ENCODE measurements at regions not wholly inside any gene's neighbourhood (a gene's known extent, or its start where the extent isn't known, plus 50 kb on each side); places are given as distances from the start of the nearest gene placed in this dataset.
A peak's percentile ranks its signal among the peaks of the same experiment; 100 is the strongest.

DNA sequence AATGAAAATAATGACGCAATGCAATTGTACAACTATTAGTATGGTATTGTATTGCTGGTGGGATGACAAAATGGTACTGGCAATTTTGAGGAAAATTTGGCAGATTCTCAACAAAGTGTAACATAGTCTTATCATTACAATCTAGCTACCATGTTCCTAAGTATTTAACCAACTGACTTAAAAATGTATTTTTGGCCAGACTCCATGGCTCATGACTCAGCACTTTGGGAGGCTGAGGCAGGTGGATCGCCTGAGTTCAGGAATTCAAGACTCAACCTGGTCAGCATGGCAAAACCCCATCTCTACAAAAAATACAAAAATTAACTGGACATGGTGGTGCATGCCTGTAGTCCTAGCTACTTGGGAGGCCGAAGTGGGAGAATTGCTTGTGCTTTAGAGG is 1409.5 kb downstream of the AACS start:
- peaks cover 0 to 3% of the 10 kb centered on the region in 2 donors for H3K9me3 ChIP-seq (ENCODE audit: control insufficient read depth in 2 of 2, insufficient read depth in 1 of 2, low read depth in 1 of 2, low read length in 1 of 2)
- H3K27ac ChIP-seq (ENCODE audit: low read depth in 2 of 2, low read length in 1 of 2): no peak overlapping the region
- 88 to 91% methylated on average over 3 of the region's 3 CpGs for WGBS, 2 donors
- no peaks in the 10 kb centered on the region for H3K27me3 ChIP-seq (ENCODE audit: control insufficient read depth in 1 of 2, insufficient read depth in 2 of 2, low read length in 2 of 2)
- H3K36me3 ChIP-seq (ENCODE audit: control insufficient read depth in 2 of 2, insufficient read depth in 2 of 2, low read length in 1 of 2): no peaks in the 10 kb centered on the region
- no peak overlapping the region for H3K4me3 ChIP-seq (ENCODE audit: low read depth in 1 of 2, low read length in 2 of 2)
- H3K4me1 ChIP-seq (ENCODE audit: control insufficient read depth in 2 of 2, insufficient read depth in 2 of 2, low read length in 1 of 2): no peaks in the 10 kb centered on the region

DNA sequence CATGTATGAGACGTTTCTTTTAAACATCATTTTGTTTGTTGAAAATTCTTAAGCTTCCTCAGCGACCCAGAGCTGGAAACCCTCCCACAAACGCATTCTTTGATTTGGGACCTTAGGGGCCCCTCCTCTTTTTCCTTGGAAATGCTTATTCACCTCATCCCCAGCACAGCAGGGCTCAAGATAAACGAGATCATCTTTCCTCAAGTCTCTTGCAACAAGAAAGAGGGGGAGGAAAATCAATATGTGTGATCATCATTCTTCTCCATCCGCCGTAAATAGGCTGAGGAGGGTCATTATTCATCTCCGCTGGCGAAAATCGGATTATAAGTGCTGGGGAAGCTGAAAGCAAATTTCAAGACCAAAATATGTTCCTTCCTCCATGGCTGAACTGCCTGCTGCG is 1415.2 kb downstream of the AACS start:
- no peak overlapping the region for H3K4me3 ChIP-seq (ENCODE audit: low read depth in 1 of 2, low read length in 2 of 2)
- no peaks in the 10 kb centered on the region for H3K4me1 ChIP-seq (ENCODE audit: control insufficient read depth in 2 of 2, insufficient read depth in 2 of 2, low read length in 1 of 2)
- WGBS, 2 donors: 54 to 66% methylated on average over 10 of the region's 10 CpGs
- H3K36me3 ChIP-seq (ENCODE audit: control insufficient read depth in 2 of 2, insufficient read depth in 2 of 2, low read length in 1 of 2): no peaks in the 10 kb centered on the region
- H3K27me3 ChIP-seq (ENCODE audit: control insufficient read depth in 1 of 2, insufficient read depth in 2 of 2, low read length in 2 of 2): no peaks in the 10 kb centered on the region
- peaks cover 0 to 3% of the 10 kb centered on the region in 2 donors for H3K9me3 ChIP-seq (ENCODE audit: control insufficient read depth in 2 of 2, insufficient read depth in 1 of 2, low read depth in 1 of 2, low read length in 1 of 2)
- no peak overlapping the region for H3K27ac ChIP-seq (ENCODE audit: low read depth in 2 of 2, low read length in 1 of 2)

DNA sequence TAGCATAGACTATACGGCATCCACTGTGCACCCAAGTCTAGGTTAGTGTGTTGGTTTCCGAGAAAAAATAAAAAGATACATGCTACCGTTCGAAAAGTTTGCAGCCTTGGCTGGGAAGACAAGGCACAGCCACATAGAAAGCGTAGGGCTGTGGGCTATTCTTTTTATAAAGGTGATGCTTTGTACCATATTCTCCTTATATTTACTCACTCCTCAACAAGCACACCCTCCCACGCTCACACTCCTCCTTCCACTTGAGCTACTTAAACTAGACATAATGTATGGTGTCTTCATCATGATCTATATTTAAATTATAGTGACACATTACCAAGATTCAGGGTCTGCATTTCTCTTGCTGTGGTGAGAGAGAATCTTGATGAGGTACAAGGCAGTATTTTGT is 1416.5 kb downstream of the AACS start:
- Histone ChIP-seq H3K4me3 (ENCODE audit: low read depth in 1 of 2, low read length in 2 of 2) (no peak overlapping the region), H3K4me1 (ENCODE audit: control insufficient read depth in 2 of 2, insufficient read depth in 2 of 2, low read length in 1 of 2) (no peaks in the 10 kb centered on the region), H3K36me3 (ENCODE audit: control insufficient read depth in 2 of 2, insufficient read depth in 2 of 2, low read length in 1 of 2) (no peaks in the 10 kb centered on the region), H3K27ac (ENCODE audit: low read depth in 2 of 2, low read length in 1 of 2) (no peak overlapping the region), H3K27me3 (ENCODE audit: control insufficient read depth in 1 of 2, insufficient read depth in 2 of 2, low read length in 2 of 2) (no peaks in the 10 kb centered on the region), H3K9me3 (ENCODE audit: control insufficient read depth in 2 of 2, insufficient read depth in 1 of 2, low read depth in 1 of 2, low read length in 1 of 2) (peaks cover 0 to 3% of the 10 kb centered on the region in 2 donors)
- 91 to 94% methylated on average over 6 of the region's 6 CpGs for WGBS, 2 donors

DNA sequence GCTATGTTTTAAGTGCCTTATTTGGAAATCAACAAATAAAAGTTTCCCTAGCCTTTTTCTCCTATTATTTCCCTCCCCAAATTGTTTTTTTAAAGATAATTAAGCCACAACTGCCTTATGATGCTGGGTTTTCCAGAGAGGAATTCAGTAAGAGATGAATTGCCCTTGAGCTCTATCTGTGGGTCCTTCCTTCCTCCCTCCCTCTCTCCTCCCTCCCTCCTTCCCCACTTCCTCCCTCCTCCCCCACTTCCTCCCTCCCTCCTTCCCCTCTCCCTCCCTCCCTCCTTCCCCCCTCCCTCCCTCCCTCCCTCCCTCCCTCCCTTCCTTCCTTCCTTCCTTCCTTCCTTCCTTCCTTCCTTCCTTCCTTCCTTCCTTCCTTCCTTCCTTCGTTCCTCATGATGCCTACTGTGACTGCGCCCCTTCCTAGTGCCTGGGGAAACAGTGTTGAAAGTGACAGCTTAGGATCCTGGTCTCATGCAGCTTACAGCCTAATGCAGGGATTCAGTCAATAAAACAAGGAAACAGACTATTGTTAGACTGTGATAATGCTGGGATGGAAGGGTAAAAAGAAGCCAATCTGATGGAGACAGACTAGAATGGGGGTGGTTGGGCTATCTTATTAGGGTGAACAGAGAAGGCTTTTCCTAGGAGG is 1417.1 kb downstream of the AACS start:
- H3K9me3 ChIP-seq (ENCODE audit: control insufficient read depth in 2 of 2, insufficient read depth in 1 of 2, low read depth in 1 of 2, low read length in 1 of 2): no peaks in the 10 kb centered on the region
- peak overlapping the region in 1 of 2 donors; percentile 34 for H3K27ac ChIP-seq (ENCODE audit: low read depth in 2 of 2, low read length in 1 of 2)
- H3K36me3 ChIP-seq (ENCODE audit: control insufficient read depth in 2 of 2, insufficient read depth in 2 of 2, low read length in 1 of 2): no peaks in the 10 kb centered on the region
- no peak overlapping the region for H3K4me3 ChIP-seq (ENCODE audit: low read depth in 1 of 2, low read length in 2 of 2)
- no peaks in the 10 kb centered on the region for H3K4me1 ChIP-seq (ENCODE audit: control insufficient read depth in 2 of 2, insufficient read depth in 2 of 2, low read length in 1 of 2)
- 75 to 87% methylated on average over 1 to 2 of the region's 2 CpGs for WGBS, 2 donors
- no peaks in the 10 kb centered on the region for H3K27me3 ChIP-seq (ENCODE audit: control insufficient read depth in 1 of 2, insufficient read depth in 2 of 2, low read length in 2 of 2)

DNA sequence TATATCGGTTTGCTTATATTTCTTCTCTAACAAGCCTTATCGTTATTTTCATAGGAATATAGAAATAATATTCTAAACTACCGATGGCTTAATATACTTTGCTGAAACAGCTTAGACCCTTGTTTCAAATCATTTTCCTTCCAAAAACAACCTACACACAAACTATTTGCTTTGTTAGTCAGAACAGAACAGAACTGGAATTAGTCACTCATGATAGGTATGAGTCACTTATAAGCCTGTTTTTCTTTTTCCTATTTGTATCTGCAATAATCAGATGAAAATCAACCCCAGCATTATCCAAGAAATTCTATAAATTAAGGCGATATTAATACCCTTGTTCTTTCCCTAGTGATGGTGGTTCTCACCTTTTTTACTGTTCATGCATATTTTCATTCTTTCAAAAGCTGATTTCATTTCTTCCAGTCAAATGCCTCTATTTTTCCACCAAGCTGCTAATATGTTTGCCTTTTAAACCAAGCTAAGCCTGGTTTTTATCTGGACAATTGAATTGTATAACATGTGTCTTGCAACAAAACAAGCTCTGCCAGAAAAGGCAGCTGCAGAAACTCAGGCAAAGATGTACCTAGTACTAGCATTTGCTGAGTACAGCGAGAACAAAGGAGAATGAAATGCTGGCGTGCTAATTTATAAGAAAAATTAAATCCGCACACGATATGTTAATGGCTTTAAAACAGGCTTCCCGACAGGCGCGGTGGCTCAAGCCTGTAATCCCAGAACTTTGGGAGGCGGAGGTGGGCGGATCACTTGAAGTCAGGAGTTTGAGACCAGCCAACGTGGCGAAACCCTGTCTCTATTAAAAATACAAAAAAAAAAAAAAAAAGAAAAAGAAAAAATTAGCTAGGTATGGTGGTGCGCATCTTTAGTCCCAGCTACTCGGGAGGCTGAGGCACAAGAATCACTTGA is 1418.2 kb downstream of the AACS start:
- Histone ChIP-seq H3K9me3 (ENCODE audit: control insufficient read depth in 2 of 2, insufficient read depth in 1 of 2, low read depth in 1 of 2, low read length in 1 of 2) (no peaks in the 10 kb centered on the region), H3K4me1 (ENCODE audit: control insufficient read depth in 2 of 2, insufficient read depth in 2 of 2, low read length in 1 of 2) (no peaks in the 10 kb centered on the region), H3K36me3 (ENCODE audit: control insufficient read depth in 2 of 2, insufficient read depth in 2 of 2, low read length in 1 of 2) (no peaks in the 10 kb centered on the region), H3K4me3 (ENCODE audit: low read depth in 1 of 2, low read length in 2 of 2) (no peak overlapping the region), H3K27me3 (ENCODE audit: control insufficient read depth in 1 of 2, insufficient read depth in 2 of 2, low read length in 2 of 2) (no peaks in the 10 kb centered on the region), H3K27ac (ENCODE audit: low read depth in 2 of 2, low read length in 1 of 2) (peak overlapping the region; percentile 4 to 77)
- 38 to 57% methylated on average over 17 of the region's 17 CpGs for WGBS, 2 donors

DNA sequence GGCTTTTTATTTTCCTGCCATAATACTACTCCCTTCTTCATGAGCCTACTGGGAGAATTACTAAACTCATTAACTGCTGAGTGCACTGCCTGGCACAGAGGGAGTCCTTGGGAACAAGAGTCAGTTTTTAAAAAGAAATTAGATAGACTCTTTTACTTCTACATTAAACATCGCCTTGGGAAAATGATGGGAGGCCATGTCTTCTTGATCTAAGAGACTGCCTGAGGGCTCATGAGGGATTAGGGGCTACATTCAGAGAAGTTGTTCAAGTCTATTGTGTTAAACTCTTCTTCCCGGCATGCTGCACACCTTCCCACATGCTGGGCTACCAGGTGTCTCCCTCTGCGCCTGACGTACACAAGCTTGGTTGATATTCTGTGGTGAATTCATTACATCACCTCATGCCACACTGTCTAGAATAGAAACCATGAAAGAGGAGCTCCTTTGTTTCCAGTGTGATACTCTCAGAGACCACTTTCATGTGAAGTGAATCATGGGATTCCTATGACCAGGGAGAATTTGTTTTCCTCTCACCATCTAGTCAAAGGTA is 1422.3 kb downstream of the AACS start:
- H3K4me1 ChIP-seq (ENCODE audit: control insufficient read depth in 2 of 2, insufficient read depth in 2 of 2, low read length in 1 of 2): no peaks in the 10 kb centered on the region
- no peaks in the 10 kb centered on the region for H3K9me3 ChIP-seq (ENCODE audit: control insufficient read depth in 2 of 2, insufficient read depth in 1 of 2, low read depth in 1 of 2, low read length in 1 of 2)
- H3K4me3 ChIP-seq (ENCODE audit: low read depth in 1 of 2, low read length in 2 of 2): no peak overlapping the region
- no peak overlapping the region for H3K27ac ChIP-seq (ENCODE audit: low read depth in 2 of 2, low read length in 1 of 2)
- no peaks in the 10 kb centered on the region for H3K27me3 ChIP-seq (ENCODE audit: control insufficient read depth in 1 of 2, insufficient read depth in 2 of 2, low read length in 2 of 2)
- 86% methylated on average over 4 of the region's 4 CpGs for WGBS, 2 donors
- no peaks in the 10 kb centered on the region for H3K36me3 ChIP-seq (ENCODE audit: control insufficient read depth in 2 of 2, insufficient read depth in 2 of 2, low read length in 1 of 2)

DNA sequence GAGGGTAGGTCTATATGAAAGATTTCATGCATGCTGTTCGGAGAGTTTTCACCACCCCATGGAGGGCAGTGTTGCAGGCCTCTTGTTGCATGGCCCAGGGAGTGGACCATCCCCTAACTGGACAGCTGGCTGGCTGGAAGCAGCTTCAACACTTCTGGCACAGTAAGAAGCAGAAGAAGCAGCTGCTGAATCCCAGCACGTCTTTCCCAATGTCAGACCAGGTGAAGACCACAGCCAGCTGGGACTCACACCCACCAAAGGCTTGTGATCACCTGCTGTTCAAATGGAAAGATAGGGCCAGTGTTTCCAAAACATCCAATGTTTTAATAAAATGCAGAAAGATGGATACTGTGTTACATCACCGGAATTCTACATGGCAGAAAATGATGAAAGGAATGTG is 1423.6 kb downstream of the AACS start:
- H3K9me3 ChIP-seq (ENCODE audit: control insufficient read depth in 2 of 2, insufficient read depth in 1 of 2, low read depth in 1 of 2, low read length in 1 of 2): no peaks in the 10 kb centered on the region
- no peak overlapping the region for H3K4me3 ChIP-seq (ENCODE audit: low read depth in 1 of 2, low read length in 2 of 2)
- H3K36me3 ChIP-seq (ENCODE audit: control insufficient read depth in 2 of 2, insufficient read depth in 2 of 2, low read length in 1 of 2): no peaks in the 10 kb centered on the region
- H3K4me1 ChIP-seq (ENCODE audit: control insufficient read depth in 2 of 2, insufficient read depth in 2 of 2, low read length in 1 of 2): no peaks in the 10 kb centered on the region
- no peaks in the 10 kb centered on the region for H3K27me3 ChIP-seq (ENCODE audit: control insufficient read depth in 1 of 2, insufficient read depth in 2 of 2, low read length in 2 of 2)
- 75 to 79% methylated on average over 3 of the region's 3 CpGs for WGBS, 2 donors
- H3K27ac ChIP-seq (ENCODE audit: low read depth in 2 of 2, low read length in 1 of 2): no peak overlapping the region

DNA sequence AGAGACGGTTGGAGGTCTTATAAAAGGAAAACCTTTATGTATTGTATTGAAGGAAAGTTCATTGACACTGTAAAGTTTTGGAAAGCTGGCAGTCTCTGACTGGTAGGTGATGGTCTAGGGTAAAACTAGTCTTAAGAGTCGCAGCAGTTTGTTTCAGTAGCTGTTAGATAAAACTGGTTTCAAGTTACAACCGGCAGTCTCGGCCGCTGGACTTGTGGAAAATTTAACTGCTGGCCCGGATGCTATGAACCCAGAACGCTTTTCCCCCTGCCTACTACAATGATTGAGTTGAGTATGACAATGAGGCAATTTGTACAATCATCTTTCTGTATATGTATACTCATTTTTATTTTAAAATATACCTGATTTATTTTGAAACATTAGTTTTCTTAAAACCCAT is 1426.9 kb downstream of the AACS start:
- no peaks in the 10 kb centered on the region for H3K4me1 ChIP-seq (ENCODE audit: control insufficient read depth in 2 of 2, insufficient read depth in 2 of 2, low read length in 1 of 2)
- WGBS, 2 donors: 66% methylated on average over 7 of the region's 7 CpGs
- H3K27ac ChIP-seq (ENCODE audit: low read depth in 2 of 2, low read length in 1 of 2): no peak overlapping the region
- no peaks in the 10 kb centered on the region for H3K27me3 ChIP-seq (ENCODE audit: control insufficient read depth in 1 of 2, insufficient read depth in 2 of 2, low read length in 2 of 2)
- H3K4me3 ChIP-seq (ENCODE audit: low read depth in 1 of 2, low read length in 2 of 2): no peak overlapping the region
- no peaks in the 10 kb centered on the region for H3K9me3 ChIP-seq (ENCODE audit: control insufficient read depth in 2 of 2, insufficient read depth in 1 of 2, low read depth in 1 of 2, low read length in 1 of 2)
- no peaks in the 10 kb centered on the region for H3K36me3 ChIP-seq (ENCODE audit: control insufficient read depth in 2 of 2, insufficient read depth in 2 of 2, low read length in 1 of 2)

DNA sequence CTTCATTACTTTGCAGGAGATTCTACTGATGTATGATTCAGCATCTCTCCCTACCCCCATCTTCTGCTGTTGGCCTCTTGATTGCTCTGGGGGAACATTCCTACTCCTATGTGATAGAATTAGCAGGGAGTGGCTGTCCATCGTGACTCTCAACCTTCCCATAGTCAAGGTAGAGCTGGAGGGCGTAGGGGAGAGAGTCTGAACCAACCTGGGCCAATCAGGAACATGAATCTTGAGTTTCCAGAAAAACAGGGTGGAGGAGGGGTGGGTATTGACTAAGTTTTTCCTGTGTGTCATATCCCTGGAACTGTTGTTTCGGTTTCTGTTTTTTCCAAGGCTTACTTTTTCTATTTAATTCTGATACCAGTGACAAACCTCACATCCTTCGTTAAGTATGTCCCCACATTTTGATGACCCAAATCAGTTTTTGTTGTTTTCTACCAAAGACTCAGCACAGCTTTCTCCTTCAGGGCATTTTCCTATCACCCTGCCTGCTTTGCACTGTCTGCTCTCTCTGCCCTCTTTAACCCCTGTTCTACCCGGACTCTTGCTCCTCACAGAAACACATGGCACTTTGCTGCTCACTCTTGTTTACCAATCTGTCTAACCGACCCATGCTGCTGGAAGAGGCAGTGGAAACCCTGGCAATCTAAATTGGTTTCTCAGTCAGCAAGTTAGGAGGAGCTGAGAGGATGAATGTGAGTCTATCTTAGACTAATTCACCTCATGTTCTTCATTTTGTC is 1428.3 kb downstream of the AACS start:
- no peaks in the 10 kb centered on the region for H3K36me3 ChIP-seq (ENCODE audit: control insufficient read depth in 2 of 2, insufficient read depth in 2 of 2, low read length in 1 of 2)
- no peaks in the 10 kb centered on the region for H3K27me3 ChIP-seq (ENCODE audit: control insufficient read depth in 1 of 2, insufficient read depth in 2 of 2, low read length in 2 of 2)
- no peak overlapping the region for H3K4me3 ChIP-seq (ENCODE audit: low read depth in 1 of 2, low read length in 2 of 2)
- H3K27ac ChIP-seq (ENCODE audit: low read depth in 2 of 2, low read length in 1 of 2): peak overlapping the region; percentile 54 to 81
- peaks cover 0 to 1% of the 10 kb centered on the region in 2 donors for H3K4me1 ChIP-seq (ENCODE audit: control insufficient read depth in 2 of 2, insufficient read depth in 2 of 2, low read length in 1 of 2)
- no peaks in the 10 kb centered on the region for H3K9me3 ChIP-seq (ENCODE audit: control insufficient read depth in 2 of 2, insufficient read depth in 1 of 2, low read depth in 1 of 2, low read length in 1 of 2)
- 39 to 43% methylated on average over 6 of the region's 6 CpGs for WGBS, 2 donors
